WTC11 (cell line): ENCODE measurements at regions not wholly inside any gene's neighbourhood (a gene's known extent, or its start where the extent isn't known, plus 50 kb on each side); places are given as distances from the start of the nearest gene placed in this dataset.
"Not testable (repeated sequence)": the region's sequence is repeated elsewhere in the genome, so short reads cannot be mapped to it uniquely, and the experiment has no call there.

ENCODE experiments used
- ATAC-seq: fragments of 200-7000 bp; cut with Tn5 transposase; 2 replicates; pipeline ENCODE4 v1.10.0; 2021; ENCODE audit warnings: mild to moderate bottlenecking, moderate library complexity
- CTCF ChIA-PET: fragments of 300-600 bp; sonication (Branson Sonifier 250); formaldehyde crosslinking; loops from one replicate; lab custom pipeline; 2021; ENCODE audit warnings: antibody characterized with exemption; lab: Charles Lee
- POLR2A ChIA-PET: fragments of 350-600 bp; sonication (Branson Sonifier 250); formaldehyde crosslinking; loops from one replicate; lab custom pipeline; 2021; ENCODE audit warnings: antibody characterized with exemption; lab: Charles Lee
- DNase-seq: peaks from one replicate; pipeline ENCODE4 v3.0.0; 2021; ENCODE audit warnings: low spot score
- H3K27ac Mint-ChIP-seq: 2 replicates; pipeline ENCODE4 v1.8.0; 2021; ENCODE audit warnings: mixed read lengths
- H3K27me3 Mint-ChIP-seq: 2 replicates; pipeline ENCODE4 v1.8.0; 2021; ENCODE audit warnings: low read depth, mild to moderate bottlenecking, moderate library complexity, mixed read lengths
- H3K36me3 Mint-ChIP-seq: 2 replicates; pipeline ENCODE4 v1.8.0; 2021; ENCODE audit warnings: mixed read lengths
- H3K4me1 Mint-ChIP-seq: 2 replicates; pipeline ENCODE4 v1.8.0; 2022; ENCODE audit warnings: mixed read lengths
- H3K4me3 Mint-ChIP-seq: 2 replicates; pipeline ENCODE4 v1.8.0; 2021; ENCODE audit warnings: mild to moderate bottlenecking, moderate library complexity, mixed read lengths
- H3K9me3 Mint-ChIP-seq: 2 replicates; pipeline ENCODE4 v1.8.0; 2021; ENCODE audit warnings: mixed read lengths
- EMX1 ChIP-seq: fragments of 250-450 bp; sonication (Bioruptor Pico); IDR thresholded peaks from 2 replicates; pipeline ENCODE4 v1.8.0; 2021; ENCODE audit warnings: mild to moderate bottlenecking
- GTF2I ChIP-seq: fragments of 250-450 bp; sonication (Bioruptor Pico); conservative IDR thresholded peaks from 2 replicates; pipeline ENCODE4 v1.4.0; 2021; ENCODE audit warnings: mild to moderate bottlenecking
- IRF2 ChIP-seq: sonication (generic); formaldehyde crosslinking; IDR thresholded peaks from 2 replicates; pipeline ENCODE4 v1.8.0; 2022; ENCODE audit warnings: low read depth, missing genetic modification reagents, borderline replicate concordance
- MXD4 ChIP-seq: fragments of 250-450 bp; sonication (Bioruptor Pico); IDR thresholded peaks from 2 replicates; pipeline ENCODE4 v1.8.0; 2021; ENCODE audit warnings: mild to moderate bottlenecking, moderate library complexity, borderline replicate concordance
- OVOL2 ChIP-seq: fragments of 250-450 bp; sonication (Bioruptor Pico); IDR thresholded peaks from 2 replicates; pipeline ENCODE4 v1.9.0; 2021; ENCODE audit warnings: mild to moderate bottlenecking, borderline replicate concordance
- PRRX2 ChIP-seq: fragments of 250-450 bp; sonication (Bioruptor Pico); IDR thresholded peaks from 2 replicates; pipeline ENCODE4 v1.8.0; 2021; ENCODE audit warnings: mild to moderate bottlenecking
- SP1 ChIP-seq: sonication (generic); formaldehyde crosslinking; conservative IDR thresholded peaks from 2 replicates; pipeline ENCODE4 v1.8.1; 2022; ENCODE audit warnings: missing genetic modification reagents
- TEAD4 ChIP-seq: sonication (generic); formaldehyde crosslinking; IDR thresholded peaks from 2 replicates; pipeline ENCODE4 v1.8.0; 2022; ENCODE audit warnings: mild to moderate bottlenecking, missing genetic modification reagents
- TP53 ChIP-seq: sonication (generic); formaldehyde crosslinking; IDR thresholded peaks from 2 replicates; pipeline ENCODE4 v1.8.1; 2023; ENCODE audit warnings: mild to moderate bottlenecking, missing genetic modification reagents
- ZNF121 ChIP-seq: sonication (generic); formaldehyde crosslinking; IDR thresholded peaks from 2 replicates; pipeline ENCODE4 v1.8.0; 2023; ENCODE audit warnings: missing genetic modification reagents
- ZNF416 ChIP-seq: fragments of 250-450 bp; sonication (Bioruptor Pico); IDR thresholded peaks from 2 replicates; pipeline ENCODE4 v1.9.0; 2021; ENCODE audit warnings: mild to moderate bottlenecking, inconsistent platforms
- TF ChIP-seq, protein P1 (sequence below): fragments of 250-450 bp; sonication (Bioruptor Pico); IDR thresholded peaks from 2 replicates; pipeline ENCODE4 v1.9.0; 2021; ENCODE audit warnings: mild to moderate bottlenecking
- TF ChIP-seq, protein P2 (sequence below): fragments of 250-450 bp; sonication (Bioruptor Pico); IDR thresholded peaks from 2 replicates; pipeline ENCODE4 v1.8.0; 2021; ENCODE audit warnings: mild to moderate bottlenecking
- TF ChIP-seq, protein P3 (sequence below): sonication (generic); formaldehyde crosslinking; IDR thresholded peaks from 2 replicates; pipeline ENCODE4 v1.8.1; 2023; ENCODE audit warnings: mild to moderate bottlenecking, missing genetic modification reagents
- TF ChIP-seq, protein P4 (sequence below): sonication (generic); formaldehyde crosslinking; IDR thresholded peaks from 2 replicates; pipeline ENCODE4 v1.8.0; 2023; ENCODE audit warnings: missing genetic modification reagents

DNA sequence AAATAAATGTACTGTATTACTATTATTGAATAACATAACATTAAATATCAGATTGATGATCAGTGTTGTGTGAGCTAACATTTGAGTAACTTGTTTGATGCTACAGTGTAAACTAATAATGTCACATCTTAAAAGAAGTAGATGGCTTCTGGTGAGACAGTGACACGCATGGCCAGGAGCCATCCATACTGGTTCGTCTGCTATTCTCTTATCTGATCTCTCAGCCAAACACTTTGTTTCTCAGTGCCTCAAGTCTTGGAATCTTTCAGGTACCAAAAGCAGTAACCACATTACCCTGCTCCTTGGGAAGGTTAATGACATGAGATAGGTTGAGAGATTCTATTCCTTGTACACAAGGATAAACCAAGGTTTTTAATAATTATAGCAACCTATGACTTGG lies 198.1 kb upstream of the IGFBP7 start:
- peaks cover 10% of the 10 kb centered on the region for H3K4me1 Mint-ChIP-seq
- H3K9me3 Mint-ChIP-seq: no peaks in the 10 kb centered on the region
- H3K4me3 Mint-ChIP-seq: no peak overlapping the region
- H3K27ac Mint-ChIP-seq: no peak overlapping the region
- no peaks in the 10 kb centered on the region for H3K36me3 Mint-ChIP-seq
- POLR2A ChIA-PET: no interaction called here
- no peak for TF ChIP-seq TEAD4 (CRISPR knock-in tag)
- TF ChIP-seq, protein P1, sequence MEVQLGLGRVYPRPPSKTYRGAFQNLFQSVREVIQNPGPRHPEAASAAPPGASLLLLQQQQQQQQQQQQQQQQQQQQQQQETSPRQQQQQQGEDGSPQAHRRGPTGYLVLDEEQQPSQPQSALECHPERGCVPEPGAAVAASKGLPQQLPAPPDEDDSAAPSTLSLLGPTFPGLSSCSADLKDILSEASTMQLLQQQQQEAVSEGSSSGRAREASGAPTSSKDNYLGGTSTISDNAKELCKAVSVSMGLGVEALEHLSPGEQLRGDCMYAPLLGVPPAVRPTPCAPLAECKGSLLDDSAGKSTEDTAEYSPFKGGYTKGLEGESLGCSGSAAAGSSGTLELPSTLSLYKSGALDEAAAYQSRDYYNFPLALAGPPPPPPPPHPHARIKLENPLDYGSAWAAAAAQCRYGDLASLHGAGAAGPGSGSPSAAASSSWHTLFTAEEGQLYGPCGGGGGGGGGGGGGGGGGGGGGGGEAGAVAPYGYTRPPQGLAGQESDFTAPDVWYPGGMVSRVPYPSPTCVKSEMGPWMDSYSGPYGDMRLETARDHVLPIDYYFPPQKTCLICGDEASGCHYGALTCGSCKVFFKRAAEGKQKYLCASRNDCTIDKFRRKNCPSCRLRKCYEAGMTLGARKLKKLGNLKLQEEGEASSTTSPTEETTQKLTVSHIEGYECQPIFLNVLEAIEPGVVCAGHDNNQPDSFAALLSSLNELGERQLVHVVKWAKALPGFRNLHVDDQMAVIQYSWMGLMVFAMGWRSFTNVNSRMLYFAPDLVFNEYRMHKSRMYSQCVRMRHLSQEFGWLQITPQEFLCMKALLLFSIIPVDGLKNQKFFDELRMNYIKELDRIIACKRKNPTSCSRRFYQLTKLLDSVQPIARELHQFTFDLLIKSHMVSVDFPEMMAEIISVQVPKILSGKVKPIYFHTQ: no peak
- no peak for DNase-seq
- CTCF ChIA-PET: no interaction called here
- peaks cover under 1% of the 10 kb centered on the region for H3K27me3 Mint-ChIP-seq
- no peak for ATAC-seq

DNA sequence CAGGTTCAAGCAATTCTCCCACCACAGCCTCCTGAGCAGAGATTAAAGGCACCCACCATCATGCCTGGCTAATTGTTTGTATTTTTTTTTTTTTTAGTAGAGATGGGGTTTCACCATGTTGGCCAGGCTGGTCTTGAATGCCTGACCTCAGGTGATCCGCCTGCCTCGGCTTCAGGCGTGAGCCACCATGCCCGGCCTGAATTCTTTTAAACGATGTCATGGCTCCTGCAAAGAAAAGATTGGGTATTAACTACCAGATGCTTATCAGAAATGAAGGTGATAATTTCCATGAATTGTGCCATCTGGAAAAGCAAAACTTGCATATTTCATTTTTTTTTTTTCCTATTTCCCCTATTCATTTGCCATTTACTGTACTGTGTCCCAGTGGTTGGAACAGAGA lies 195.7 kb upstream of the IGFBP7 start:
- Mint-ChIP-seq H3K9me3 (peaks cover 19% of the 10 kb centered on the region), H3K27ac (no peak overlapping the region), H3K27me3 (peaks cover 10% of the 10 kb centered on the region; the same call in 1 of the 2 replicates), H3K4me1 (no peaks in the 10 kb centered on the region), H3K36me3 (peaks cover 24% of the 10 kb centered on the region), H3K4me3 (no peak overlapping the region)
- ATAC-seq (no peak), DNase-seq (no peak)
- ChIA-PET CTCF (no interaction called here), POLR2A (no interaction called here)
- TF ChIP-seq, protein P2, sequence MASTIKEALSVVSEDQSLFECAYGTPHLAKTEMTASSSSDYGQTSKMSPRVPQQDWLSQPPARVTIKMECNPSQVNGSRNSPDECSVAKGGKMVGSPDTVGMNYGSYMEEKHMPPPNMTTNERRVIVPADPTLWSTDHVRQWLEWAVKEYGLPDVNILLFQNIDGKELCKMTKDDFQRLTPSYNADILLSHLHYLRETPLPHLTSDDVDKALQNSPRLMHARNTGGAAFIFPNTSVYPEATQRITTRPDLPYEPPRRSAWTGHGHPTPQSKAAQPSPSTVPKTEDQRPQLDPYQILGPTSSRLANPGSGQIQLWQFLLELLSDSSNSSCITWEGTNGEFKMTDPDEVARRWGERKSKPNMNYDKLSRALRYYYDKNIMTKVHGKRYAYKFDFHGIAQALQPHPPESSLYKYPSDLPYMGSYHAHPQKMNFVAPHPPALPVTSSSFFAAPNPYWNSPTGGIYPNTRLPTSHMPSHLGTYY: no peak
- TF ChIP-seq TP53 (CRISPR knock-in tag) (no peak), OVOL2 (CRISPR knock-in tag) (no peak), MXD4 (CRISPR knock-in tag) (no peak), EMX1 (CRISPR knock-in tag) (no peak)

DNA sequence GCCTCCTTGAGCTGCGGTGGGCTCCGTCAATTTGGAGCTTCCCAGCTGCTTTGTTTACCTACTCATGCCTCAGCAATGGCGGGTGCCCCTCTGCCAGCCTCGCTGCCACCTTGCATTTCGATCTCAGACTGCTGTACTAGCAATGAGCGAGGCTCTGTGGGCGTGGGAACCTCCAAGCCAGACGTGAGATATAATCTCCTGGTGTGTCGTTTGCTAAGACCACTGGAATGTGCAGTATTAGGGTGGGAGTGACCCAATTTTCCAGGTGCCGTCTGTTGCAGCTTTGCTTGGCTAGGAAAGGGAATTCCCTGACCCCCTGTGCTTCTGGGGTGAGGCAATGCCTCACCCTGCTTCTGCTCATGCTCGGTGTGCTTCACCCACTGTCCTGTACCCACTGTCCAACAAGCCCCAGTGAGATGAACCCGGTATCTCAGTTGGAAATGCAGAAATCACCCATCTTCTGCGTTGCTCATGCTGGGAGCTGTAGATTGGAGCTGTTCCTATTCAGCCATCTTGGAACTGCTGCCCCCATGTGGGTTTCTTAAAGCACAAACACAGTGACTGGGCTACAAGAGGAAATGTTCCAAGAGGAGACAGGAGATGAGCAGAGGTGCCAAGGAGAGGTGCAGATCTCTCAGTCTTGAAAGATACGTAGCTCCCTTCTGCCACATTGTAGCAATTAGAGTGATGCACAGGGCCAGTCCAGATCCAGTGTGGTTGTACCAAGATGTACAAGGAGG lies 193.0 kb upstream of the IGFBP7 start:
- Mint-ChIP-seq H3K36me3 (peaks cover 44% of the 10 kb centered on the region), H3K27me3 (peaks cover 23% of the 10 kb centered on the region), H3K27ac (no peak overlapping the region)
- CTCF ChIA-PET: interaction anchor here (0.6 to 1.9 kb wide), 3 partner anchors 109 to 139 kb away, joined by 3 to 14 read pairs (median 6); no protein-coding TSS in a partner anchor
- ATAC-seq: peak; percentile 52; the same call in 1 of the 2 replicates
- POLR2A ChIA-PET: no interaction called here
- TF ChIP-seq, protein P3, sequence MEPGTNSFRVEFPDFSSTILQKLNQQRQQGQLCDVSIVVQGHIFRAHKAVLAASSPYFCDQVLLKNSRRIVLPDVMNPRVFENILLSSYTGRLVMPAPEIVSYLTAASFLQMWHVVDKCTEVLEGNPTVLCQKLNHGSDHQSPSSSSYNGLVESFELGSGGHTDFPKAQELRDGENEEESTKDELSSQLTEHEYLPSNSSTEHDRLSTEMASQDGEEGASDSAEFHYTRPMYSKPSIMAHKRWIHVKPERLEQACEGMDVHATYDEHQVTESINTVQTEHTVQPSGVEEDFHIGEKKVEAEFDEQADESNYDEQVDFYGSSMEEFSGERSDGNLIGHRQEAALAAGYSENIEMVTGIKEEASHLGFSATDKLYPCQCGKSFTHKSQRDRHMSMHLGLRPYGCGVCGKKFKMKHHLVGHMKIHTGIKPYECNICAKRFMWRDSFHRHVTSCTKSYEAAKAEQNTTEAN (CRISPR knock-in tag): no peak
- no peak for TF ChIP-seq SP1
- TF ChIP-seq PRRX2 (CRISPR knock-in tag): no peak
- TF ChIP-seq GTF2I (CRISPR knock-in tag): no peak
- TF ChIP-seq ZNF416 (CRISPR knock-in tag): no peak
- TF ChIP-seq ZNF121 (CRISPR knock-in tag): no peak
- TF ChIP-seq, protein P4, sequence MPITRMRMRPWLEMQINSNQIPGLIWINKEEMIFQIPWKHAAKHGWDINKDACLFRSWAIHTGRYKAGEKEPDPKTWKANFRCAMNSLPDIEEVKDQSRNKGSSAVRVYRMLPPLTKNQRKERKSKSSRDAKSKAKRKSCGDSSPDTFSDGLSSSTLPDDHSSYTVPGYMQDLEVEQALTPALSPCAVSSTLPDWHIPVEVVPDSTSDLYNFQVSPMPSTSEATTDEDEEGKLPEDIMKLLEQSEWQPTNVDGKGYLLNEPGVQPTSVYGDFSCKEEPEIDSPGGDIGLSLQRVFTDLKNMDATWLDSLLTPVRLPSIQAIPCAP (CRISPR knock-in tag): no peak
- no peak for TF ChIP-seq IRF2 (CRISPR knock-in tag)
- TF ChIP-seq, all 79 proteins: peak for 0
- Mint-ChIP-seq H3K9me3 (peaks cover 40% of the 10 kb centered on the region), H3K4me1 (no peaks in the 10 kb centered on the region), H3K4me3 (no peak overlapping the region)
- DNase-seq: no peak

DNA sequence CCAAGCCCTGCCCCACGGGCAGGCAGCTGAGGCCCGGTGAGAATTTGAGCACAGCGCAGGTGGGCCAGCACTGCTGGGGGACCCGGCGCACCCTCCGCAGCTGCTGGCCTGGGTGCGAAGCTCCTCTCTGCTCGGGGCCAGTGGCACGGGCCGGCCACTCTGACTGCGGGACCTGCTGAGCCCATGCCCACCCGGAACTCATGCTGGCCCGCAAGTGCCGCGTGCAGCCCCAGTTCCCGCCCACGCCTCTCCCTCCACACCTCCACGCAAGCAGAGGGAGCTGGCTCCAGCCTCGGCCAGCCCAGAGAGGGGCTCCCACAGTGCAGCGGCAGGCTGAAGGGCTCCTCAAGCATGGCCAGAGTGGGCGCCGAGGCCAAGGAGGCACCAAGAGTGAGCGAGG lies 190.1 kb upstream of the IGFBP7 start:
- H3K4me3 Mint-ChIP-seq, H3K27ac Mint-ChIP-seq, DNase-seq, H3K4me1 Mint-ChIP-seq, POLR2A ChIA-PET, CTCF ChIA-PET, ATAC-seq: not testable (repeated sequence)
- Mint-ChIP-seq H3K9me3 (peaks cover 56% of the 10 kb centered on the region), H3K36me3 (peaks cover 44% of the 10 kb centered on the region), H3K27me3 (peaks cover 23% of the 10 kb centered on the region)
